ENCODE measurements at regions not wholly inside any gene's neighbourhood (a gene's known extent, or its start where the extent isn't known, plus 50 kb on each side); places are given as distances from the start of the nearest gene placed in this dataset.

DNA sequence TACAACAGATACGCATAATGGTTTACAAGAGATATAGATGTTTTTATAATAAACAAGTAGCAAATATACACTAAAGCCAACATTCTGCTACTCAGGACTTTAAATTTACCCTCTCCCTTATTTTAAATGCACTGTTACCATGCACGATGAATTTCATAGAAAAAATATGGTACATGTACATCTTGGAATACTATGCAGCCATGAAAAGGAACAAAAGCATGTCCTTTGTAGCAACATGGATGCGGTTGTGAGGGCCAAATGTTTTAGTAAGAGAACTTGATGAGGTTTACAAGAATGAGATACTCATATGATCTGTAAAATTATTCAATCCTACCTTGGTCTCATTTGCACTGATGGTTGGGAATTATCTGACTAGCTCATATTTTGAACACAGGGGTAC, 769.3 kb downstream of the VGLL3 start:
- no peak for DNase-seq (ENCODE audit: low spot score)
- TF ChIP-seq, protein P1, sequence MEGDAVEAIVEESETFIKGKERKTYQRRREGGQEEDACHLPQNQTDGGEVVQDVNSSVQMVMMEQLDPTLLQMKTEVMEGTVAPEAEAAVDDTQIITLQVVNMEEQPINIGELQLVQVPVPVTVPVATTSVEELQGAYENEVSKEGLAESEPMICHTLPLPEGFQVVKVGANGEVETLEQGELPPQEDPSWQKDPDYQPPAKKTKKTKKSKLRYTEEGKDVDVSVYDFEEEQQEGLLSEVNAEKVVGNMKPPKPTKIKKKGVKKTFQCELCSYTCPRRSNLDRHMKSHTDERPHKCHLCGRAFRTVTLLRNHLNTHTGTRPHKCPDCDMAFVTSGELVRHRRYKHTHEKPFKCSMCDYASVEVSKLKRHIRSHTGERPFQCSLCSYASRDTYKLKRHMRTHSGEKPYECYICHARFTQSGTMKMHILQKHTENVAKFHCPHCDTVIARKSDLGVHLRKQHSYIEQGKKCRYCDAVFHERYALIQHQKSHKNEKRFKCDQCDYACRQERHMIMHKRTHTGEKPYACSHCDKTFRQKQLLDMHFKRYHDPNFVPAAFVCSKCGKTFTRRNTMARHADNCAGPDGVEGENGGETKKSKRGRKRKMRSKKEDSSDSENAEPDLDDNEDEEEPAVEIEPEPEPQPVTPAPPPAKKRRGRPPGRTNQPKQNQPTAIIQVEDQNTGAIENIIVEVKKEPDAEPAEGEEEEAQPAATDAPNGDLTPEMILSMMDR (IDR thresholded peaks at IDR 0.05; ENCODE audit: extremely low read depth, missing control alignments), result no peak

DNA sequence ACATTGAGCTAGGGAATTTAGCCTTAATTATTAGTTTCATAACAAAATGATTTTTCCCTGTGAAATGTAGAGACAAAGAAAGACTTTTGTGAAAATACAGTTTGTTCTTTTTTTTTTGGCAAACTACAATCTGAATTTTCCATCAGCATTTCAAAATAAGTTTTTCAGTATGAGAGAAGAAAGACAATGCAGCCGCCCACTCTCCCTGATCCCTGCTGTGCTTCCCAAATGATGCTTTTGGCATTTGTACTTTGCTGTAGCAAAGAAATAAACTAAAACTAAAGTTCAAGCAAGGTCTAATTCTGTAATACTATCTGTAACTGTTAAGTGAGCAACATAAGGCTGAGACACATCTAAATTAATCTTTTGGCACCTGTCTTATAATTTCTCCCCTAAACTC, 782.2 kb downstream of the VGLL3 start:
- DNase-seq (ENCODE audit: low spot score), result no peak
- TF ChIP-seq, protein P1 (IDR thresholded peaks at IDR 0.05; ENCODE audit: extremely low read depth, missing control alignments), result no peak

DNA sequence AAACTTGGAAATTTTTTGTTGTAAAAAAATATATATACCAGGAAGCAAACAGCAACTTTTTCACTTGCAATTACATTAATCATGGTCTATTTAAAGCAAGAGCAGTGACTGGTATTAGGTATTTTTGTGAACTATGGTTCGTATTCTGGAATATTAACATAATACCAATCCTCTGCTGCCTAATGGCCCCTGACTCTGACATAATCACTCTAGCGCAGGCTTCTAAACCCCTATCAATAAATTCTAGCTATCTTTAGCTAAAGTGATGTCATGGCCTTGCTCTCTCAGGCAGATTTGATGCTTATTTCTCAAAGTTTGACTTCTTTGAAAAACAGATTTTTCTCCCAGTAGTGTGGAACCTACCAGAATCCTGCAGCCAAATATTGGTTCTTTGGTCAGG, 808.3 kb downstream of the VGLL3 start:
- DNase-seq (ENCODE audit: low spot score), result no peak
- TF ChIP-seq, protein P1 (IDR thresholded peaks at IDR 0.05; ENCODE audit: extremely low read depth, missing control alignments), result no peak

DNA sequence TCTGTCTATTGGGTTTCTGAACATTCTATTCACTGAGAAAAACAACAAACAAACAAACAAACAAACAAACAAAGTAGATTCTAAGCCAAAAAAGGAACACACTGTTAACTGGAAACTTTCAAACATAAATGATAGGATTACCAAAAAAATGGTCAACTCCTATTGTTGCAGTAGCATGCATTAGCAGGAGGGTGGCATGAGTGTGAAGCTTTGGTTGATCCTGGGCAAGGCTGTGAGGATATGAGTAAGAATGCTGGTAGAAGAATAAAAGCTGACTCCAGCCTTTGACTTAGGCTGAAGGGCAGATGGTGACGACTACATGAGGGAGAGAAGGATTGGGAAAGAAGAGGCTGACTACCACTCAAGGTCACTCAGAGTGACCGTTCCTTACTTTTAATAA, 810.3 kb downstream of the VGLL3 start:
- DNase-seq (ENCODE audit: low spot score), result no peak
- TF ChIP-seq, protein P1 (IDR thresholded peaks at IDR 0.05; ENCODE audit: extremely low read depth, missing control alignments), result no peak

DNA sequence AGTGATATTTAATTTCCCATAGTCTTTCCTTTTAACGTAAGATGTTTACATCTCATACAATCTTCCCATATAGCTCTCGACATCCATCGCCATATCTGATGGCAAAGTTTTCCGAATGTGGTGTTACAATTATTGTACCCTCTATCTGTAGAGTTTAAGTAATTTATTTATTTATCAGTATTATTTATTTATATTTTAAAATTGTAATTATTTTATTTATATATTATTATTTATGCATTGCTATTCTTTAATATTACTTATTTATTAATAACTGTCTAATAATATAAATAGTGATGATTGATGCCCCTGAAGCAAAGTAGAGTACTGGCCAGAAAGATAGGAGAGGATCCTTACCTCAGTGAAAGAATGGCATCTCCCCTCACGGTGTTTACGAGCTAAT, 812.9 kb downstream of the VGLL3 start:
- no peak for DNase-seq (ENCODE audit: low spot score)
- TF ChIP-seq, protein P1 (IDR thresholded peaks at IDR 0.05; ENCODE audit: extremely low read depth, missing control alignments), result no peak

DNA sequence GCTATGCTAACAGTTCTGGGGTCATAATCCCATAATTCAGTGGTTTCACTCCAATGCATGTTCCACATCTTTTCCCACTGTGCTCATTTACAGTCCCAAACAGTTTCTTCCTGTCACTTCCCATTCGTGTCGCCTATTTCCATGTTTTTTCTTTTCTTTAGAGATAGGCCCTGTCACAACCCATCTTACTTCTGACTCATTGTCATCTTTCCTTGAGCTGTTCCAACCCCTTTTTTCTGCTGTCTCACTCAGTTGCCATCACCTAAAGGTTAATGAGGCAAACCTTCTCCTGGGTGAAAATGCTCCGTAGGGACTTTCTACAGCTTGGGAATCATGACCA, 814.5 kb downstream of the VGLL3 start:
- DNase-seq (ENCODE audit: low spot score), result no peak

DNA sequence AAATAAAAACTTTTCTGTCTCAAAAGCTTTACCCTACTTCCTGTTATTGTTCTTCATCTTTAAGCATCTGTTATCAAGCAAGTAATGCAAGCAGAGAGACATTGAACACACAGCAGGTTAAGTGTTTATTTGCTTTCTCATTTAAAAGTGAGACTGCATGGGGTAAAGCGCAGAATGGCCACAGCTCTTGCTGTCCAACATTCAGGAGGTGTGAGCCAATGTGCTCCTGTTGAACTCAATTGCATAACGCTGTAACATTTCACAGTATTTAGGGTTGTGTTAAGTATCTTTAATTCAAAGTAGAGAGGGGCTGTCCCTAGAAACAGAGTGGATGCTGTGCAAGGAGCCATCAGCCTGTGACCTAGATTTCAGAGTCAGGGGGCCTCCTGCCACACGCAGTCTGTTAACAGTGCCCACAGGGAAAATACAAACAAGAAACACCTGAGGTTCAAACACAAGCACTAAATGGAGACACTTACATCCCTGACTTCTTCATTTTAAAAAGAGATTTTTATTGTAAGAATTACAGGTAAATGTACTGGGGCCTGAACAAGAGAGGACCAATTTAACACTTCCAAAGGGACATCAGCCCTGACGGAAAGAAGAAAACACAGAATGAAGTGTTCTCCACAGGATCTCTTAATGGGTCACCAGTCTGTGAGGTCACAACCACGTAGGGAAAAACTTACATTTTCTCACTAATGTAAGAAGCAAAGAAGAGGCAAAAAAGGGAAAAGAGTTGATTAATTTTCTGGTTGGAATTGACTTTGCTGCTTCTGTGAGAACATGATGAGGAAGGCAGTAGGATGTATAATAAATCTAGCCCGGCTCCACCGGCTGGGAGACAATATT, 815.1 kb downstream of the VGLL3 start:
- TF ChIP-seq, protein P1 (IDR thresholded peaks at IDR 0.05; ENCODE audit: extremely low read depth, missing control alignments), result no peak
- DNase-seq (ENCODE audit: low spot score), result no peak

More for the DNA sequence above, 814.5 kb downstream of the VGLL3 start:
- TF ChIP-seq, protein P1 (IDR thresholded peaks at IDR 0.05; ENCODE audit: extremely low read depth, missing control alignments), result no peak
